GM21360 (cell line): ENCODE measurements at regions not wholly inside any gene's neighbourhood (a gene's known extent, or its start where the extent isn't known, plus 50 kb on each side); places are given as distances from the start of the nearest gene placed in this dataset.

ENCODE experiments used
- ATAC-seq: cut with Tn5 transposase; IDR thresholded peaks from one replicate; pipeline ENCODE4 v1.9.1; 2021; ENCODE audit warnings: mild to moderate bottlenecking, moderate library complexity; ENCODE audit not compliant: unreplicated experiment

- ATAC-seq: no peak
Measured at GRCh38 chr2:167900435-167901114, 346.8 kb downstream of the STK39 start.

- no peak for ATAC-seq
Measured at GRCh38 chr2:167898340-167898739, 349.1 kb downstream of the STK39 start.

GRCh38 chr2:167891841-167892240 lies 355.6 kb downstream of the STK39 start:
- ATAC-seq: no peak

- ATAC-seq: no peak
Measured at GRCh38 chr2:167890739-167891138, 356.7 kb downstream of the STK39 start.

GRCh38 chr2:167880415-167880814 lies 367.0 kb downstream of the STK39 start:
- ATAC-seq: no peak

GRCh38 chr2:167875529-167875928 lies 371.9 kb downstream of the STK39 start:
- no peak for ATAC-seq

GRCh38 chr2:167874812-167875211 lies 372.6 kb downstream of the STK39 start:
- ATAC-seq: no peak

GRCh38 chr2:167871286-167871685 lies 376.1 kb downstream of the STK39 start:
- no peak for ATAC-seq

- no peak for ATAC-seq
Measured at GRCh38 chr2:167869200-167869599, 378.2 kb downstream of the STK39 start.

- ATAC-seq: no peak
Measured at GRCh38 chr2:167863377-167863776, 384.0 kb downstream of the STK39 start.

- peak; percentile 54 for ATAC-seq
Measured at GRCh38 chr2:167862782-167863181, 384.6 kb downstream of the STK39 start.

- ATAC-seq: no peak
Measured at GRCh38 chr2:167862296-167862695, 385.1 kb downstream of the STK39 start.

GRCh38 chr2:167861574-167862193 lies 385.7 kb downstream of the STK39 start:
- ATAC-seq: no peak

GRCh38 chr2:167860082-167860481 lies 387.3 kb downstream of the STK39 start:
- ATAC-seq: no peak

GRCh38 chr2:167859676-167860075 lies 387.7 kb downstream of the STK39 start:
- ATAC-seq: no peak

GRCh38 chr2:167858086-167858485 lies 389.3 kb downstream of the STK39 start:
- ATAC-seq: no peak

GRCh38 chr2:167857416-167857815 lies 390.0 kb downstream of the STK39 start:
- ATAC-seq: no peak

GRCh38 chr2:167856190-167856589 lies 391.2 kb downstream of the STK39 start:
- no peak for ATAC-seq

GRCh38 chr2:167855211-167855610 lies 392.2 kb downstream of the STK39 start:
- ATAC-seq: no peak

GRCh38 chr2:167853717-167854116 lies 393.7 kb downstream of the STK39 start:
- ATAC-seq: no peak

- no peak for ATAC-seq
Measured at GRCh38 chr2:167851876-167852275, 395.5 kb downstream of the STK39 start.

GRCh38 chr2:167851323-167851860 lies 396.0 kb downstream of the STK39 start:
- ATAC-seq: no peak
